Occipital lobe (tissue), 1 donor: ENCODE measurements at regions not wholly inside any gene's neighbourhood (a gene's known extent, or its start where the extent isn't known, plus 50 kb on each side); places are given as distances from the start of the nearest gene placed in this dataset.
"Not testable (repeated sequence)": the region's sequence is repeated elsewhere in the genome, so short reads cannot be mapped to it uniquely, and the experiment has no call there.

Source experiments
- DNase-seq: peaks from one replicate; lab custom pipeline; 2025; lab: John Stamatoyannopoulos, UW

- DNase-seq: no peak
These were observed 391.8 kb upstream of the CD180 start for GRCh38 chr5:67588389-67588788.

GRCh38 chr5:67581203-67581602 lies 384.6 kb upstream of the CD180 start:
- DNase-seq: no peak

GRCh38 chr5:67578011-67578410 lies 381.4 kb upstream of the CD180 start:
- DNase-seq: no peak

- DNase-seq: no peak
These were observed 380.8 kb upstream of the CD180 start for GRCh38 chr5:67577424-67577823.

- DNase-seq: no peak
These were observed 379.5 kb upstream of the CD180 start for GRCh38 chr5:67576112-67576511.

GRCh38 chr5:67575087-67575486 lies 378.5 kb upstream of the CD180 start:
- DNase-seq: no peak

GRCh38 chr5:67561151-67561932 lies 364.7 kb upstream of the CD180 start:
- no peak for DNase-seq

- no peak for DNase-seq
These were observed 356.2 kb upstream of the CD180 start for GRCh38 chr5:67552773-67553172.

GRCh38 chr5:67549947-67550346 lies 353.3 kb upstream of the CD180 start:
- no peak for DNase-seq

- DNase-seq: no peak
These were observed 352.7 kb upstream of the CD180 start for GRCh38 chr5:67549296-67549618.

GRCh38 chr5:67548520-67549295 lies 352.1 kb upstream of the CD180 start:
- DNase-seq: no peak

- DNase-seq: no peak
These were observed 351.1 kb upstream of the CD180 start for GRCh38 chr5:67547682-67548081.

- not testable (repeated sequence) for DNase-seq
These were observed 348.3 kb upstream of the CD180 start for GRCh38 chr5:67544942-67545341.

GRCh38 chr5:67543720-67544270 lies 347.2 kb upstream of the CD180 start:
- no peak for DNase-seq

- DNase-seq: no peak
These were observed 345.9 kb upstream of the CD180 start for GRCh38 chr5:67542479-67542878.

GRCh38 chr5:67541875-67542274 lies 345.3 kb upstream of the CD180 start:
- DNase-seq: no peak

GRCh38 chr5:67538855-67539506 lies 342.4 kb upstream of the CD180 start:
- no peak for DNase-seq

GRCh38 chr5:67537439-67538148 lies 341.0 kb upstream of the CD180 start:
- no peak for DNase-seq

- DNase-seq: no peak
These were observed 340.3 kb upstream of the CD180 start for GRCh38 chr5:67536866-67537265.

- DNase-seq: no peak
These were observed 334.1 kb upstream of the CD180 start for GRCh38 chr5:67530609-67531255.

GRCh38 chr5:67528953-67529352 lies 332.4 kb upstream of the CD180 start:
- DNase-seq: no peak
